H1 (cell line): ENCODE measurements at regions not wholly inside any gene's neighbourhood (a gene's known extent, or its start where the extent isn't known, plus 50 kb on each side); places are given as distances from the start of the nearest gene placed in this dataset.
"Not testable (repeated sequence)": the region's sequence is repeated elsewhere in the genome, so short reads cannot be mapped to it uniquely, and the experiment has no call there.

Source experiments
- CTCF ChIP-seq, 3 experiments: IDR thresholded peaks; 1 replicate in 2 of 3; 2 replicates in 1 of 3; pipeline versions ENCODE4 v1.5.1 to v1.6.1; 2011; ENCODE audit warnings: low read length in 3 of 3, mild to moderate bottlenecking in 3 of 3, inconsistent platforms in 2 of 3, low read depth in 1 of 3, moderate library complexity in 1 of 3; ENCODE audit not compliant: insufficient read depth in 1 of 3; ENCODE audit errors: control extremely low read depth in 1 of 3
- EP300 ChIP-seq, 2 experiments: IDR thresholded peaks; 1 replicate in 1 of 2; 2 replicates in 1 of 2; pipeline ENCODE4 v1.6.1; 2011 to 2012; ENCODE audit warnings: low read depth in 2 of 2, low read length in 2 of 2, mild to moderate bottlenecking in 2 of 2, borderline replicate concordance in 1 of 2, inconsistent platforms in 1 of 2, moderate library complexity in 1 of 2
- EZH2 ChIP-seq: fragments of 200-600 bp; sonication (generic); IDR thresholded peaks from 2 replicates; pipeline ENCODE4 v1.7.1; 2012; ENCODE audit warnings: low read depth, mild to moderate bottlenecking, moderate library complexity, low read length, inconsistent platforms; ENCODE audit not compliant: severe bottlenecking
- GABPA ChIP-seq: IDR thresholded peaks from 2 replicates; pipeline ENCODE4 v1.6.1; 2011; ENCODE audit warnings: mild to moderate bottlenecking, low read length, moderate library complexity, borderline replicate concordance; ENCODE audit not compliant: insufficient read depth
- KDM5A ChIP-seq: fragments of 200-600 bp; IDR thresholded peaks from 2 replicates; pipeline ENCODE4 v1.7.1; 2012; ENCODE audit warnings: mild to moderate bottlenecking, low read length, inconsistent platforms, mixed read lengths
- POLR2A ChIP-seq, 2 experiments: IDR thresholded peaks; 1 replicate in 1 of 2; 2 replicates in 1 of 2; pipeline ENCODE4 v1.6.1; 2011; ENCODE audit warnings: low read depth in 2 of 2, low read length in 2 of 2, mild to moderate bottlenecking in 2 of 2; ENCODE audit errors: control extremely low read depth in 1 of 2
- POLR2AphosphoS5 ChIP-seq: IDR thresholded peaks from 2 replicates; pipeline ENCODE4 v1.6.1; 2011; ENCODE audit warnings: low read depth, low read length
- RAD21 ChIP-seq, 2 experiments: IDR thresholded peaks in 1 of 2; conservative IDR thresholded peaks in 1 of 2; 2 replicates each; pipeline ENCODE4 v1.6.1; 2011; ENCODE audit warnings: low read depth in 2 of 2, low read length in 2 of 2, improper control_type of control experiment in 1 of 2, inconsistent platforms in 1 of 2, mild to moderate bottlenecking in 1 of 2, moderate library complexity in 1 of 2
- RNF2 ChIP-seq: fragments of 200-900, 300-1000 bp; sonication (generic); IDR thresholded peaks from 2 replicates; pipeline ENCODE4 v1.7.1; 2016; ENCODE audit warnings: borderline replicate concordance, low read depth, mild to moderate bottlenecking, antibody characterized with exemption, low read length; ENCODE audit not compliant: poor library complexity, severe bottlenecking; ENCODE audit errors: missing control alignments
- SP4 ChIP-seq: IDR thresholded peaks from 2 replicates; pipeline ENCODE4 v1.6.1; 2012; ENCODE audit warnings: low read length, inconsistent platforms
- TAF7 ChIP-seq: optimal IDR thresholded peaks from 2 replicates; pipeline ENCODE3; 2011; ENCODE audit warnings: low read depth, mild to moderate bottlenecking, inconsistent platforms, low read length, moderate library complexity, borderline replicate concordance

- TF ChIP-seq CTCF (IDR thresholded peaks at IDR 0.05; ENCODE audit: control extremely low read depth in 1 of 3, insufficient read depth in 1 of 3, low read depth in 1 of 3, low read length in 3 of 3); POLR2AphosphoS5; KDM5A; RNF2; EZH2; SP4; POLR2A (IDR thresholded peaks at IDR 0.05; ENCODE audit: control extremely low read depth in 1 of 2, low read depth in 2 of 2, low read length in 2 of 2); GABPA; RAD21 (IDR thresholded peaks at IDR 0.05 in 1 of 2, conservative IDR thresholded peaks at IDR 0.05 in 1 of 2; ENCODE audit: low read depth in 2 of 2, low read length in 2 of 2); EP300 (IDR thresholded peaks at IDR 0.05; ENCODE audit: borderline replicate concordance in 1 of 2, low read depth in 2 of 2, low read length in 2 of 2); TAF7: not testable (repeated sequence)
Observed at GRCh38 chr1:188749275-188749674, 1728.4 kb downstream of the BRINP3 start.
